GM12872 (cell line): ENCODE measurements at regions not wholly inside any gene's neighbourhood (a gene's known extent, or its start where the extent isn't known, plus 50 kb on each side); places are given as distances from the start of the nearest gene placed in this dataset.

Experiments
- CTCF ChIP-seq: IDR thresholded peaks from 3 replicates; pipeline ENCODE4 v1.5.1; 2011; ENCODE audit warnings: low read depth, mild to moderate bottlenecking, low read length, moderate library complexity; ENCODE audit not compliant: insufficient read depth

- TF ChIP-seq CTCF = no peak
Observed at GRCh38 chr5:136740228-136740627, 374.9 kb upstream of the TRPC7 start.

DNA sequence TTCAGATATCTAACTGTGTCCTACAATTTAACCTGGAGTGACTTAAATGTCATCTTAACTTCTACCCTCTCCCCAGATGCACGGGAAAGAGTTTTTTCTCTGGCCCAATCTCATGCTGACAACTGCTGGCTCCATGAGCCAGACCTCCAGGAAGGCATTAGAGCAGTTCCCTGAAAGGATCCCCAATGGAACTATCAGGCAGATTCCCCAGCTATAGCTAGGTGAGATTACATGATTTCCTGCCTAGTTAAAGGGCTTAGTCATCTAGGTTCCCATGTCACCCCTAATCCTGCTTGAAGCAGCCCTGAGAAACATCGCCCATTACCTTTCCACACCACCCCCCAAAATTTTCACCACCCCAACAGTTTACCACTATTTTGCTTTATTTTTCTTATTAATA is 373.5 kb upstream of the TRPC7 start:
- TF ChIP-seq CTCF = no peak

DNA sequence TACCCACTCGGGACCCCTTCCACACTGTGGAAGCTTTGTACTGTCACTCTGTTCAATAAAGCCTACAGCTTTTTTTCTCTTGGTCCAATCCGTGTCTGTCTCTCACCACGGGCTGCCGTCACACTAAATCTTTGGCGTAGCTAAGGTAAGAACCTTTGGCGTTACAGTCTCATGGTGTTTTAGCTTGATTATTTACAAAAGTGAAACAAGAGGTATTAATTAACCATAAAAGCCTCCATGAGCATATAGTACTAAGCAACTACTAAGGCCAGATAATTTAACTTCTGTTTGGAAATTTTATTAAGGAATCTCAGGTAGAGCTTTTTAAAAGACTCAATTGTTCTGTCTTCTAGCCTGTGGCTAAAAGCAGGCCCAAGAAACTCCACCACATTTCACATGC is 370.7 kb upstream of the TRPC7 start:
- TF ChIP-seq CTCF = no peak

DNA sequence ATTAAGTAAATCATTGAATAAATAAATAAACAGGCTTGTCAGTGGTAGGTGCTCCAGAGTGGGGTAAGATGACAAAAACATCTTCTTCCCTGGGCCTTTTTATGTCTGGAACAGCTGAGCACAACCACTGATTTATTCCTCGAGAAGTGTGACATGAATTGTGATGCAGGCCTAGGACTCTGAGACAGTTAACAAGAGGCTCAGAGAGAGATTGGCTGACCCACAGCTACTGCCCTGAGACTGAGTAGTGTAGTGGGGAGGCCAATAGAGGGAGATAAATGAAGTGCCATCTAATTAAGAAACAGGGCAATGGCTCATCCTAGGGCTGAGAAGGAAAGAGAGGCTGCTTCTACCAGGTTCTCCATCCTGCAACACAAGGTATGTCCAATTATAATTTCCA is 369.3 kb upstream of the TRPC7 start:
- TF ChIP-seq CTCF = no peak

DNA sequence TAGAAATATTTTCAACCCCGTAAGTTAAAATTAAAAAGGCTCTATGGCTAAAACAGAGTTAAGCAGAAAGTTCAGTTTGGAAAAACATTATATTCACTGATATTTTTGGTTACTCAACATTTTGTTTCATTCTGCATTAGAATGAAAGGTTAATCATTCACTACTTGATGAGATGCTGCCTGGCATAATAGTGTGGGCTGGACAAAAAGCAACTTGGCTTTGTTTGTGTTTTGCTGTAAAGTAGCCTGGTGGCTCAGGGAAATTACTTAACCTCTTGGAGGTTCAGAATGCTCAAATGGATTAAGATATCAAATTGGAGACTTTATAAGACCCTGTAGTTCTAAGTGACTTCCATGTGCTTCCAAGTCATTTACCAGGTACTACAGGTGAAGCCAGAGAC is 367.4 kb upstream of the TRPC7 start:
- no peak for TF ChIP-seq CTCF

GRCh38 chr5:136731241-136731900 is 366.0 kb upstream of the TRPC7 start:
- TF ChIP-seq CTCF = no peak

- TF ChIP-seq CTCF = no peak
Observed at GRCh38 chr5:136730426-136730825, 365.1 kb upstream of the TRPC7 start.
